HepG2 (cell line): ENCODE measurements at regions not wholly inside any gene's neighbourhood (a gene's known extent, or its start where the extent isn't known, plus 50 kb on each side); places are given as distances from the start of the nearest gene placed in this dataset.

ENCODE experiments used
- ATAC-seq: fragments of 200-7000 bp; cut with Tn5 transposase; 3 replicates; pipeline ENCODE4 v1.9.1; 2020; ENCODE audit warnings: mild to moderate bottlenecking, moderate library complexity
- BruUV-seq: library from RNA; stranded (reverse); fragments of 400-500 nt; replicated peaks from 2 replicates; lab custom pipeline; 2021; lab: Mats Ljungman, UMichigan
- CTCF ChIA-PET: fragments of 300-600 bp; formaldehyde crosslinking; extraction: SDS; loops from one replicate; lab custom pipeline; 2021; ENCODE audit warnings: low total read pairs, inconsistent platforms, low intra/inter-chr PET ratio; lab: Yijun Ruan, JAX
- POLR2A ChIA-PET: fragments of 350-600 bp; sonication (Branson Sonifier 250); formaldehyde crosslinking; loops from one replicate; lab custom pipeline; 2020; ENCODE audit warnings: antibody characterized with exemption, inconsistent platforms; lab: Yijun Ruan, JAX
- DNase-seq: peaks from one replicate; pipeline ENCODE4 v3.0.0-alpha.2; 2015; ENCODE audit warnings: low spot score
- FAIRE-seq: peaks from 3 replicates; lab custom pipeline; 2011; peaks lifted over from hg19 to GRCh38; lab: Jason Lieb, UNC
- H2AFZ ChIP-seq: one replicate; pipeline ENCODE4 v1.6.1; 2011; ENCODE audit warnings: low read length, inconsistent platforms
- H3K27ac ChIP-seq: fragments of 300-600 bp; 3 replicates; pipeline ENCODE4 v1.8.0; 2011; ENCODE audit warnings: mixed run types, mild to moderate bottlenecking, mixed read lengths, low read length, inconsistent platforms; ENCODE audit not compliant: insufficient read depth; ENCODE audit errors: extremely low read length
- H3K27me3 ChIP-seq, 2 experiments: fragments of 200-600 bp in 1 of 2; 2 replicates in 1 of 2; 3 replicates in 1 of 2; pipeline versions ENCODE4 v1.6.0 to v1.8.0; 2011; ENCODE audit warnings: low read length in 2 of 2, mild to moderate bottlenecking in 2 of 2, moderate library complexity in 2 of 2, inconsistent platforms in 1 of 2; ENCODE audit not compliant: insufficient read depth in 2 of 2, control insufficient read depth in 1 of 2
- H3K36me3 ChIP-seq, 2 experiments: fragments of 200-600 bp in 1 of 2; replicated peaks in 1 of 2; 2 replicates in 1 of 2; 3 replicates in 1 of 2; pipeline versions ENCODE4 v1.5.1 to v1.8.0; 2011; ENCODE audit warnings: low read length in 2 of 2, inconsistent platforms in 1 of 2; ENCODE audit not compliant: insufficient read depth in 2 of 2, control insufficient read depth in 1 of 2
- H3K4me1 ChIP-seq: 2 replicates; pipeline ENCODE4 v1.5.1; 2012; ENCODE audit warnings: low read length, inconsistent platforms; ENCODE audit not compliant: insufficient read depth
- H3K4me2 ChIP-seq: 2 replicates; pipeline ENCODE4 v1.6.0; 2011; ENCODE audit warnings: low read depth, low read length, inconsistent platforms
- H3K4me3 ChIP-seq, 3 experiments: fragments of 200-600 bp in 1 of 3; sonication (generic), shearing (Covaris generic) in 1 of 3; replicated peaks in 1 of 3; 2 replicates each; pipeline ENCODE4 v1.5.1; 2011 to 2016; ENCODE audit warnings: low read length in 3 of 3, inconsistent platforms in 2 of 3, low read depth in 2 of 3, mild to moderate bottlenecking in 2 of 3, control low read depth in 1 of 3, mixed read lengths in 1 of 3; ENCODE audit not compliant: insufficient read depth in 1 of 3
- H3K79me2 ChIP-seq: one replicate; pipeline ENCODE4 v1.6.1; 2011; ENCODE audit warnings: low read length, inconsistent platforms; ENCODE audit not compliant: insufficient read depth
- H3K9ac ChIP-seq: 2 replicates; pipeline ENCODE4 v1.6.0; 2011; ENCODE audit warnings: mild to moderate bottlenecking, low read depth, low read length, inconsistent platforms; ENCODE audit not compliant: insufficient read depth
- H3K9me3 ChIP-seq: 2 replicates; pipeline ENCODE4 v1.5.1; 2012; ENCODE audit warnings: mild to moderate bottlenecking, low read length
- H4K20me1 ChIP-seq: 2 replicates; pipeline ENCODE4 v1.6.0; 2011; ENCODE audit warnings: inconsistent platforms, mild to moderate bottlenecking, low read length, moderate library complexity; ENCODE audit not compliant: insufficient read depth
- AKAP8 ChIP-seq: sonication (generic); formaldehyde crosslinking; IDR thresholded peaks from 2 replicates; pipeline ENCODE4 v1.5.1; 2020; ENCODE audit warnings: mild to moderate bottlenecking, missing genetic modification reagents
- EZH2 ChIP-seq: conservative IDR thresholded peaks from 2 replicates; pipeline ENCODE4 v1.6.1; 2012; ENCODE audit warnings: mild to moderate bottlenecking, low read depth, low read length, moderate library complexity
- GATAD1 ChIP-seq: IDR thresholded peaks from 2 replicates; pipeline ENCODE4 v1.6.1; 2016; ENCODE audit warnings: missing genetic modification reagents, missing compliant biosample characterization
- GTF2F1 ChIP-seq: fragments of 150-350 bp; IDR thresholded peaks from 2 replicates; pipeline ENCODE4 v1.6.1; 2014; ENCODE audit warnings: low read length
- KDM5A ChIP-seq: fragments of 200-600 bp; sonication (generic); IDR thresholded peaks from 2 replicates; pipeline ENCODE4 v1.7.0; 2018; ENCODE audit warnings: antibody characterized with exemption, mild to moderate bottlenecking, low read length, borderline replicate concordance
- KDM6A ChIP-seq: IDR thresholded peaks from 2 replicates; pipeline ENCODE4 v1.6.1; 2016; ENCODE audit warnings: low read depth
- MIXL1 ChIP-seq: IDR thresholded peaks from 2 replicates; pipeline ENCODE4 v1.6.1; 2016
- NR2F1 ChIP-seq, 2 experiments: fragments of 450-650 bp in 1 of 2; formaldehyde crosslinking in 1 of 2; IDR thresholded peaks; 2 replicates each; pipeline versions ENCODE4 v1.5.0 to v1.6.1; 2016 to 2020; ENCODE audit warnings: mild to moderate bottlenecking in 1 of 2, missing compliant biosample characterization in 1 of 2, missing genetic modification reagents in 1 of 2, moderate library complexity in 1 of 2
- SMAD9 ChIP-seq: sonication (generic); formaldehyde crosslinking; IDR thresholded peaks from 2 replicates; pipeline ENCODE4 v1.5.1; 2020; ENCODE audit warnings: mild to moderate bottlenecking, missing genetic modification reagents
- ZBTB8A ChIP-seq: sonication (generic); formaldehyde crosslinking; IDR thresholded peaks from 2 replicates; pipeline ENCODE4 v1.4.0; 2020; ENCODE audit warnings: mild to moderate bottlenecking, low read depth, missing genetic modification reagents, borderline replicate concordance
- ZNF496 ChIP-seq: sonication (generic); formaldehyde crosslinking; IDR thresholded peaks from 2 replicates; pipeline ENCODE4 v1.8.1; 2023; ENCODE audit warnings: mild to moderate bottlenecking, moderate library complexity, missing genetic modification reagents; ENCODE audit not compliant: insufficient replicate concordance
- ZNF629 ChIP-seq: sonication (generic); formaldehyde crosslinking; conservative IDR thresholded peaks from 2 replicates; pipeline ENCODE4 v1.5.0; 2020; ENCODE audit warnings: missing genetic modification reagents
- WGBS: methylation state at CpG from one replicate; pipeline ENCODE4 v1.1.6; 2017; ENCODE audit warnings: low lambda C conversion rate; 5-methylcytosine and 5-hydroxymethylcytosine counted together
- in situ Hi-C: cut with HindIII; loops from 2 replicates; pipeline ENCODE4 v1.10.0; 2017; ENCODE audit warnings: low pct_unique_long_range_greater_than_20kb; ENCODE audit not compliant: extremely low pct_ligation_motif_present
- intact Hi-C: fragments of 100-400 bp; cut with micrococcal nuclease; formaldehyde crosslinking; loops from one replicate; pipeline ENCODE4 v1.10.0; 2022; ENCODE audit not compliant: unreplicated experiment
- TF ChIP-seq, protein P1 (sequence below): sonication (generic); formaldehyde crosslinking; IDR thresholded peaks from 2 replicates; pipeline ENCODE4 v1.8.0; 2022; ENCODE audit warnings: mild to moderate bottlenecking, missing genetic modification reagents, moderate library complexity
- TF ChIP-seq, protein P2 (sequence below): IDR thresholded peaks from 2 replicates; pipeline ENCODE4 v1.6.1; 2016; ENCODE audit warnings: missing compliant biosample characterization, missing genetic modification reagents, borderline replicate concordance
- TF ChIP-seq, protein P3 (sequence below): sonication (generic); formaldehyde crosslinking; IDR thresholded peaks from 2 replicates; pipeline ENCODE4 v1.4.0; 2020; ENCODE audit warnings: missing genetic modification reagents
- TF ChIP-seq, protein P4 (sequence below): sonication (generic); formaldehyde crosslinking; IDR thresholded peaks from 2 replicates; pipeline ENCODE4 v1.8.0; 2022; ENCODE audit warnings: missing genetic modification reagents, low read depth, mild to moderate bottlenecking, borderline replicate concordance
- TF ChIP-seq, protein P5 (sequence below): sonication (generic); formaldehyde crosslinking; IDR thresholded peaks from 2 replicates; pipeline ENCODE4 v1.4.0; 2020; ENCODE audit warnings: missing genetic modification reagents, borderline replicate concordance

DNA sequence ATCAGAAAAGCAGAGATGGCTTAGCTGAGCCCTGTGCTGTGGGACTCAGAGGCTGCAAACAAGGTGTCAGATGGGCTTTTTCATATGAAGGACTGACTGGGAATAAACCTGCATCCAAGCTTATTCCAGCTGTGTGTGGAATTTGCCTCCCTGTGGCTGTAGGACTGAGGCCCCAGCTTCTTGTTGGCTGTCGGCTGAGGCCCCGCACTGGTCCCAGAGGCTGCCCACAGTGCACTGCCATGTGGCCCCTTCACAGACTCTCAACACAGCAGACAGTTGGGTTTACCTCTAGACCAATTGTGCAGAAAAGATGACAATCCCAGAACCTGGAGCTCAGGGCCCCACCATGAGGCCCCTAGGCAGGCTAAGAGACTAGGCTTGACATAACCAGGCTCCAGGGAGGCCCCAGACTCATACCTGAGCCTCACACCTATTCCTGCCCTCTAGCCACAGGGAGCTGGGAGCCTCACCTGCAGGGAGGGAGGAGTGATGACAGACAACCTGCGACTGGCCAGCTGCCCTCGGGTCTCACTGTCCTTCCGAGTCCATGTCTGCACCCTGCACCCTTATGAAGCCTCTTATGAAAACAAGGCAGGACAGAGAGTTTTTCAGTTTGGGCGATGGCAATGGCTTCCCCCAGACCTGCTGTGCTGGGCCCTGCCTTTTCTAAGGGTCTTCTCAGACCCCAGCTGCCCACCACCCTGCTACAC lies 615.5 kb downstream of the NPHP4 start:
- H3K79me2 ChIP-seq: no peaks in the 10 kb centered on the region
- no peak overlapping the region for H3K27ac ChIP-seq
- intact Hi-C loops: no loop called here
- POLR2A ChIA-PET: no interaction called here
- peaks cover 29% of the 10 kb centered on the region for H3K9me3 ChIP-seq
- no TSS peak for BruUV-seq
- H3K27me3 ChIP-seq: peaks cover 0 to under 1% of the 10 kb centered on the region in 2 experiments; a peak in 1 of 5 replicates
- H2AFZ ChIP-seq: no peak overlapping the region
- WGBS: 7% methylated on average over 4 of the region's 6 CpGs
- no peak for FAIRE-seq
- no peak for DNase-seq
- H3K4me3 ChIP-seq: no peak overlapping the region
- H3K4me1 ChIP-seq: no peaks in the 10 kb centered on the region
- H3K9ac ChIP-seq: no peak overlapping the region
- H3K4me2 ChIP-seq: no peak overlapping the region
- no peaks in the 10 kb centered on the region for H4K20me1 ChIP-seq
- ATAC-seq: no peak
- in situ Hi-C loops: no loop called here
- CTCF ChIA-PET: no interaction called here
- H3K36me3 ChIP-seq: no peaks in the 10 kb centered on the region
- TF ChIP-seq AKAP8: no peak
- no peak for TF ChIP-seq EZH2
- TF ChIP-seq NR2F1 (CRISPR knock-in tag; IDR thresholded peaks at IDR 0.05): no peak
- TF ChIP-seq SMAD9 (CRISPR knock-in tag): no peak
- TF ChIP-seq, protein P1, sequence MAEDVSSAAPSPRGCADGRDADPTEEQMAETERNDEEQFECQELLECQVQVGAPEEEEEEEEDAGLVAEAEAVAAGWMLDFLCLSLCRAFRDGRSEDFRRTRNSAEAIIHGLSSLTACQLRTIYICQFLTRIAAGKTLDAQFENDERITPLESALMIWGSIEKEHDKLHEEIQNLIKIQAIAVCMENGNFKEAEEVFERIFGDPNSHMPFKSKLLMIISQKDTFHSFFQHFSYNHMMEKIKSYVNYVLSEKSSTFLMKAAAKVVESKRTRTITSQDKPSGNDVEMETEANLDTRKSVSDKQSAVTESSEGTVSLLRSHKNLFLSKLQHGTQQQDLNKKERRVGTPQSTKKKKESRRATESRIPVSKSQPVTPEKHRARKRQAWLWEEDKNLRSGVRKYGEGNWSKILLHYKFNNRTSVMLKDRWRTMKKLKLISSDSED (CRISPR knock-in tag): no peak
- TF ChIP-seq GATAD1 (CRISPR knock-in tag): no peak
- no peak for TF ChIP-seq GTF2F1
- no peak for TF ChIP-seq ZBTB8A
- no peak for TF ChIP-seq ZNF496 (CRISPR knock-in tag)
- no peak for TF ChIP-seq KDM6A (CRISPR knock-in tag)
- TF ChIP-seq KDM5A: no peak
- TF ChIP-seq, protein P2, sequence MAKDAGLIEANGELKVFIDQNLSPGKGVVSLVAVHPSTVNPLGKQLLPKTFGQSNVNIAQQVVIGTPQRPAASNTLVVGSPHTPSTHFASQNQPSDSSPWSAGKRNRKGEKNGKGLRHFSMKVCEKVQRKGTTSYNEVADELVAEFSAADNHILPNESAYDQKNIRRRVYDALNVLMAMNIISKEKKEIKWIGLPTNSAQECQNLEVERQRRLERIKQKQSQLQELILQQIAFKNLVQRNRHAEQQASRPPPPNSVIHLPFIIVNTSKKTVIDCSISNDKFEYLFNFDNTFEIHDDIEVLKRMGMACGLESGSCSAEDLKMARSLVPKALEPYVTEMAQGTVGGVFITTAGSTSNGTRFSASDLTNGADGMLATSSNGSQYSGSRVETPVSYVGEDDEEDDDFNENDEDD: no peak
- TF ChIP-seq, protein P3, sequence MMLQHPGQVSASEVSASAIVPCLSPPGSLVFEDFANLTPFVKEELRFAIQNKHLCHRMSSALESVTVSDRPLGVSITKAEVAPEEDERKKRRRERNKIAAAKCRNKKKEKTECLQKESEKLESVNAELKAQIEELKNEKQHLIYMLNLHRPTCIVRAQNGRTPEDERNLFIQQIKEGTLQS (CRISPR knock-in tag): no peak
- TF ChIP-seq, protein P4, sequence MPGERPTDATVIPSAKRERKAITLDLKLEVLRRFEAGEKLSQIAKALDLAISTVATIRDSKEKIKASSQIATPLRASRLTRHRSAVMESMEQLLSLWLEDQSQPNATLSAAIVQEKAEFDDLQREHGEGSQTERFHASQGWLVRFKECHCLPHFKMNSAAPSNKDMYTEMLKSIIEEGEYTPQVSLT: no peak
- TF ChIP-seq MIXL1 (CRISPR knock-in tag): no peak
- TF ChIP-seq, protein P5, sequence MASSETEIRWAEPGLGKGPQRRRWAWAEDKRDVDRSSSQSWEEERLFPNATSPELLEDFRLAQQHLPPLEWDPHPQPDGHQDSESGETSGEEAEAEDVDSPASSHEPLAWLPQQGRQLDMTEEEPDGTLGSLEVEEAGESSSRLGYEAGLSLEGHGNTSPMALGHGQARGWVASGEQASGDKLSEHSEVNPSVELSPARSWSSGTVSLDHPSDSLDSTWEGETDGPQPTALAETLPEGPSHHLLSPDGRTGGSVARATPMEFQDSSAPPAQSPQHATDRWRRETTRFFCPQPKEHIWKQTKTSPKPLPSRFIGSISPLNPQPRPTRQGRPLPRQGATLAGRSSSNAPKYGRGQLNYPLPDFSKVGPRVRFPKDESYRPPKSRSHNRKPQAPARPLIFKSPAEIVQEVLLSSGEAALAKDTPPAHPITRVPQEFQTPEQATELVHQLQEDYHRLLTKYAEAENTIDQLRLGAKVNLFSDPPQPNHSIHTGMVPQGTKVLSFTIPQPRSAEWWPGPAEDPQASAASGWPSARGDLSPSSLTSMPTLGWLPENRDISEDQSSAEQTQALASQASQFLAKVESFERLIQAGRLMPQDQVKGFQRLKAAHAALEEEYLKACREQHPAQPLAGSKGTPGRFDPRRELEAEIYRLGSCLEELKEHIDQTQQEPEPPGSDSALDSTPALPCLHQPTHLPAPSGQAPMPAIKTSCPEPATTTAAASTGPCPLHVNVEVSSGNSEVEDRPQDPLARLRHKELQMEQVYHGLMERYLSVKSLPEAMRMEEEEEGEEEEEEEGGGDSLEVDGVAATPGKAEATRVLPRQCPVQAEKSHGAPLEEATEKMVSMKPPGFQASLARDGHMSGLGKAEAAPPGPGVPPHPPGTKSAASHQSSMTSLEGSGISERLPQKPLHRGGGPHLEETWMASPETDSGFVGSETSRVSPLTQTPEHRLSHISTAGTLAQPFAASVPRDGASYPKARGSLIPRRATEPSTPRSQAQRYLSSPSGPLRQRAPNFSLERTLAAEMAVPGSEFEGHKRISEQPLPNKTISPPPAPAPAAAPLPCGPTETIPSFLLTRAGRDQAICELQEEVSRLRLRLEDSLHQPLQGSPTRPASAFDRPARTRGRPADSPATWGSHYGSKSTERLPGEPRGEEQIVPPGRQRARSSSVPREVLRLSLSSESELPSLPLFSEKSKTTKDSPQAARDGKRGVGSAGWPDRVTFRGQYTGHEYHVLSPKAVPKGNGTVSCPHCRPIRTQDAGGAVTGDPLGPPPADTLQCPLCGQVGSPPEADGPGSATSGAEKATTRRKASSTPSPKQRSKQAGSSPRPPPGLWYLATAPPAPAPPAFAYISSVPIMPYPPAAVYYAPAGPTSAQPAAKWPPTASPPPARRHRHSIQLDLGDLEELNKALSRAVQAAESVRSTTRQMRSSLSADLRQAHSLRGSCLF: no peak
- TF ChIP-seq ZNF629: no peak
